ENCODE measurements at regions not wholly inside any gene's neighbourhood (a gene's known extent, or its start where the extent isn't known, plus 50 kb on each side); places are given as distances from the start of the nearest gene placed in this dataset.

DNA sequence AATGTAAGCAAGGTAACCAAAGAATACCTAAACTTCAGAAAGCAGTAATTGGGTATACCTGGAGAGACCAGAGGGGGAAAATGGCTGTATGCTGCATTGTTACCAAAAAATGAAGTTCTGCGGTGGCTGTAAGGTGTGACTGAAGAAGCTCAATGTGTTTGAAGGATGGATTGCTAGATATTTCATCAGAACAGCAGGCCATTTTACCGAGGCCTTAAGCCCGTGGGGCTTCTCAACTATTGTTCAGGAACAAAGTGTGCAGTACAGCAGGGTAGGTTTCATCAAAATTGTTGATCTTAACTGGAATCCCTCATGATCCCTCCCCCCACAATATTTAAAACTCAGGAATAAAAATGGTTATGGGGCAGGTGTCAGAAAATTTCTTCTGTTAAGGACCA lies 204.0 kb upstream of the GHITM start:
- Histone ChIP-seq H3K79me2 (ENCODE audit: control insufficient read depth, insufficient read depth, low read length) (no peaks in the 10 kb centered on the region), H3K27me3 (ENCODE audit: control insufficient read depth, extremely low read depth, insufficient read depth, low read length) (no peaks in the 10 kb centered on the region), H3K9me1 (ENCODE audit: control insufficient read depth, extremely low read depth, insufficient read depth, low read length) (no peaks in the 10 kb centered on the region), H3K4me1 (ENCODE audit: control insufficient read depth, extremely low read depth, insufficient read depth, low read length) (no peaks in the 10 kb centered on the region), H3K9ac (ENCODE audit: control insufficient read depth, extremely low read depth, insufficient read depth, low read length) (no peak overlapping the region), H3K36me3 (ENCODE audit: control insufficient read depth in 2 of 2, extremely low read depth in 1 of 2, insufficient read depth in 2 of 2, low read length in 2 of 2) (no peaks in the 10 kb centered on the region), H3K9me3 (ENCODE audit: control insufficient read depth, low read depth, low read length) (no peaks in the 10 kb centered on the region), H4K20me1 (ENCODE audit: control insufficient read depth, extremely low read depth, insufficient read depth, low read length) (no peaks in the 10 kb centered on the region), H3K4me3 (ENCODE audit: control insufficient read depth in 2 of 3, extremely low read depth in 1 of 3, insufficient read depth in 2 of 3, low read depth in 1 of 3, low read length in 3 of 3) (no peak overlapping the region), H3K4me2 (ENCODE audit: control insufficient read depth, extremely low read depth, insufficient read depth, low read depth, low read length) (no peak overlapping the region), H3K27ac (ENCODE audit: control insufficient read depth, insufficient read depth, low read length) (no peak overlapping the region), H2AFZ (ENCODE audit: control insufficient read depth, low read length) (no peak overlapping the region)
- no peak for TF ChIP-seq EZH2 (IDR thresholded peaks at IDR 0.05; ENCODE audit: low read length)
- TF ChIP-seq, protein P1, sequence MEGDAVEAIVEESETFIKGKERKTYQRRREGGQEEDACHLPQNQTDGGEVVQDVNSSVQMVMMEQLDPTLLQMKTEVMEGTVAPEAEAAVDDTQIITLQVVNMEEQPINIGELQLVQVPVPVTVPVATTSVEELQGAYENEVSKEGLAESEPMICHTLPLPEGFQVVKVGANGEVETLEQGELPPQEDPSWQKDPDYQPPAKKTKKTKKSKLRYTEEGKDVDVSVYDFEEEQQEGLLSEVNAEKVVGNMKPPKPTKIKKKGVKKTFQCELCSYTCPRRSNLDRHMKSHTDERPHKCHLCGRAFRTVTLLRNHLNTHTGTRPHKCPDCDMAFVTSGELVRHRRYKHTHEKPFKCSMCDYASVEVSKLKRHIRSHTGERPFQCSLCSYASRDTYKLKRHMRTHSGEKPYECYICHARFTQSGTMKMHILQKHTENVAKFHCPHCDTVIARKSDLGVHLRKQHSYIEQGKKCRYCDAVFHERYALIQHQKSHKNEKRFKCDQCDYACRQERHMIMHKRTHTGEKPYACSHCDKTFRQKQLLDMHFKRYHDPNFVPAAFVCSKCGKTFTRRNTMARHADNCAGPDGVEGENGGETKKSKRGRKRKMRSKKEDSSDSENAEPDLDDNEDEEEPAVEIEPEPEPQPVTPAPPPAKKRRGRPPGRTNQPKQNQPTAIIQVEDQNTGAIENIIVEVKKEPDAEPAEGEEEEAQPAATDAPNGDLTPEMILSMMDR (optimal IDR thresholded peaks at IDR 0.05 in 1 of 3, IDR thresholded peaks at IDR 0.05 in 1 of 3, conservative IDR thresholded peaks at IDR 0.05 in 1 of 3; ENCODE audit: extremely low read depth in 1 of 3, insufficient read depth in 2 of 3, low read length in 3 of 3): no peak
- dilution Hi-C loops (cut with MboI; ENCODE audit: extremely low pct_ligation_motif_present, low sequenced_read_pairs): no loop called here
- FAIRE-seq (no peak), DNase-seq (ENCODE audit: low read depth, low spot score) (no peak)

DNA sequence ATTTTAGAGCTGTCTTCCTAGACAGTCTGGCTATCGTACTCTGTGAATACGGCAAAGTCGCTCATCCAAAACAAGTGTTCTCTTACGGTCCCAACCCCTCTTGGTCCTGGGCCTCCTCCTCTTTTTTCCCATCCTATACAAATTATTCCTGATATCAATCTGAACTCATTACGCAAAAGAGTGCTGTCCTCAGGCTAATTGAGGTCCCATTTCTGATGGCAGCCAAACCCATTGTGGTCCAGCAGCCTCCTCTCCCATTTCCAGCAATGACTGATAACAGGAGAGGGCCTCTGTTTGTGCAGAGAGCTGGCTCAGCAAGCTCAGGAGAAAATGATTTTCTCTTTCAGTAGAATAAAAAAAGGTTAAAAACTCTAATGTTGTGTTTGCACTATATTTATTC lies 203.4 kb upstream of the GHITM start:
- dilution Hi-C loops (cut with MboI; ENCODE audit: extremely low pct_ligation_motif_present, low sequenced_read_pairs): no loop called here
- no peaks in the 10 kb centered on the region for H3K9me3 ChIP-seq (ENCODE audit: control insufficient read depth, low read depth, low read length)
- FAIRE-seq (no peak), DNase-seq (ENCODE audit: low read depth, low spot score) (no peak)
- H4K20me1 ChIP-seq (ENCODE audit: control insufficient read depth, extremely low read depth, insufficient read depth, low read length): no peaks in the 10 kb centered on the region
- H2AFZ ChIP-seq (ENCODE audit: control insufficient read depth, low read length): no peak overlapping the region
- H3K27ac ChIP-seq (ENCODE audit: control insufficient read depth, insufficient read depth, low read length): no peak overlapping the region
- no peaks in the 10 kb centered on the region for H3K79me2 ChIP-seq (ENCODE audit: control insufficient read depth, insufficient read depth, low read length)
- H3K27me3 ChIP-seq (ENCODE audit: control insufficient read depth, extremely low read depth, insufficient read depth, low read length): no peaks in the 10 kb centered on the region
- TF ChIP-seq EZH2 (IDR thresholded peaks at IDR 0.05; ENCODE audit: low read length): no peak
- H3K4me3 ChIP-seq (ENCODE audit: control insufficient read depth in 2 of 3, extremely low read depth in 1 of 3, insufficient read depth in 2 of 3, low read depth in 1 of 3, low read length in 3 of 3): no peak overlapping the region
- H3K4me2 ChIP-seq (ENCODE audit: control insufficient read depth, extremely low read depth, insufficient read depth, low read depth, low read length): no peak overlapping the region
- H3K9me1 ChIP-seq (ENCODE audit: control insufficient read depth, extremely low read depth, insufficient read depth, low read length): no peaks in the 10 kb centered on the region
- H3K9ac ChIP-seq (ENCODE audit: control insufficient read depth, extremely low read depth, insufficient read depth, low read length): no peak overlapping the region
- H3K36me3 ChIP-seq (ENCODE audit: control insufficient read depth in 2 of 2, extremely low read depth in 1 of 2, insufficient read depth in 2 of 2, low read length in 2 of 2): no peaks in the 10 kb centered on the region
- H3K4me1 ChIP-seq (ENCODE audit: control insufficient read depth, extremely low read depth, insufficient read depth, low read length): no peaks in the 10 kb centered on the region

DNA sequence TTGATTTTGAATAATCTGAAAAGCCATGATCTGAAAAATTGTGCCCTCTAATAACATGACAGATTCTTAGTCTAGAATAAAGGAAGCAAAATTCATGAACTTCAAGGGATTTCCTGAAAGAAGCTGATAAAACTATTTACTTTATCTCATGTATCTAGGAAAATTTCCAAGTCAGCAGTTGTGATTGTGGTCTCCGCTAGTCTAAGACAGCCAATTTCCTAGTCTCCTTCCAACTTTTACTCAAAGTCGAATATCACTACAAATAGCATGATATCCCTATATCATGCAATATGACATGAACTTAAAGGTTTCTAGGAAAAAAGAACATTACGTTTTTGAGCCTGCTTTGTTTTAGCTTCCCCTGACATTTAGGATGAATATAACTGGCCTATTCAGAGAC lies 202.1 kb upstream of the GHITM start:
- no peak overlapping the region for H2AFZ ChIP-seq (ENCODE audit: control insufficient read depth, low read length)
- FAIRE-seq (no peak), DNase-seq (ENCODE audit: low read depth, low spot score) (no peak)
- H3K79me2 ChIP-seq (ENCODE audit: control insufficient read depth, insufficient read depth, low read length): no peaks in the 10 kb centered on the region
- no peak overlapping the region for H3K4me2 ChIP-seq (ENCODE audit: control insufficient read depth, extremely low read depth, insufficient read depth, low read depth, low read length)
- no peaks in the 10 kb centered on the region for H3K36me3 ChIP-seq (ENCODE audit: control insufficient read depth in 2 of 2, extremely low read depth in 1 of 2, insufficient read depth in 2 of 2, low read length in 2 of 2)
- H4K20me1 ChIP-seq (ENCODE audit: control insufficient read depth, extremely low read depth, insufficient read depth, low read length): no peaks in the 10 kb centered on the region
- no peaks in the 10 kb centered on the region for H3K27me3 ChIP-seq (ENCODE audit: control insufficient read depth, extremely low read depth, insufficient read depth, low read length)
- no peaks in the 10 kb centered on the region for H3K9me1 ChIP-seq (ENCODE audit: control insufficient read depth, extremely low read depth, insufficient read depth, low read length)
- H3K9me3 ChIP-seq (ENCODE audit: control insufficient read depth, low read depth, low read length): no peaks in the 10 kb centered on the region
- no peaks in the 10 kb centered on the region for H3K4me1 ChIP-seq (ENCODE audit: control insufficient read depth, extremely low read depth, insufficient read depth, low read length)
- TF ChIP-seq, protein P1 (optimal IDR thresholded peaks at IDR 0.05 in 1 of 3, IDR thresholded peaks at IDR 0.05 in 1 of 3, conservative IDR thresholded peaks at IDR 0.05 in 1 of 3; ENCODE audit: extremely low read depth in 1 of 3, insufficient read depth in 2 of 3, low read length in 3 of 3): no peak
- no peak for TF ChIP-seq EZH2 (IDR thresholded peaks at IDR 0.05; ENCODE audit: low read length)
- no peak overlapping the region for H3K9ac ChIP-seq (ENCODE audit: control insufficient read depth, extremely low read depth, insufficient read depth, low read length)
- dilution Hi-C loops (cut with MboI; ENCODE audit: extremely low pct_ligation_motif_present, low sequenced_read_pairs): no loop called here
- H3K27ac ChIP-seq (ENCODE audit: control insufficient read depth, insufficient read depth, low read length): no peak overlapping the region
- H3K4me3 ChIP-seq (ENCODE audit: control insufficient read depth in 2 of 3, extremely low read depth in 1 of 3, insufficient read depth in 2 of 3, low read depth in 1 of 3, low read length in 3 of 3): no peak overlapping the region

Data from keratinocyte (primary cell).